Keratinocyte (primary cell): ENCODE measurements at regions not wholly inside any gene's neighbourhood (a gene's known extent, or its start where the extent isn't known, plus 50 kb on each side); places are given as distances from the start of the nearest gene placed in this dataset.

Experiments
- DNase-seq: peaks from one replicate; pipeline ENCODE4 v3.0.0-alpha.2; 2011; ENCODE audit warnings: low read depth, missing footprints, low spot score
- FAIRE-seq: peaks from 2 replicates; lab custom pipeline; 2011; peaks lifted over from hg19 to GRCh38; lab: Jason Lieb, UNC
- H2AFZ ChIP-seq: 2 replicates; pipeline ENCODE4 v1.6.0; 2012; ENCODE audit warnings: low read length, control low read depth, inconsistent platforms; ENCODE audit not compliant: control insufficient read depth
- H3K27ac ChIP-seq: 2 replicates; pipeline ENCODE4 v1.5.1; 2011; ENCODE audit warnings: low read length; ENCODE audit not compliant: control insufficient read depth, insufficient read depth
- H3K27me3 ChIP-seq: 3 replicates; pipeline ENCODE4 v1.6.0; 2011; ENCODE audit warnings: low read length; ENCODE audit not compliant: control insufficient read depth, insufficient read depth; ENCODE audit errors: extremely low read depth
- H3K36me3 ChIP-seq, 2 experiments: 2 replicates in 1 of 2; 3 replicates in 1 of 2; pipeline ENCODE4 v1.5.1; 2011; ENCODE audit warnings: low read length in 2 of 2, mild to moderate bottlenecking in 1 of 2; ENCODE audit not compliant: control insufficient read depth in 2 of 2, insufficient read depth in 2 of 2; ENCODE audit errors: extremely low read depth in 1 of 2
- H3K4me1 ChIP-seq: 3 replicates; pipeline ENCODE4 v1.5.1; 2011; ENCODE audit warnings: low read length; ENCODE audit not compliant: control insufficient read depth, insufficient read depth; ENCODE audit errors: extremely low read depth
- H3K4me2 ChIP-seq: 3 replicates; pipeline ENCODE4 v1.6.0; 2011; ENCODE audit warnings: low read depth, low read length; ENCODE audit not compliant: control insufficient read depth, insufficient read depth; ENCODE audit errors: extremely low read depth
- H3K4me3 ChIP-seq, 3 experiments: fragments of 200-600 bp in 1 of 3; sonication (generic) in 1 of 3; 2 replicates in 2 of 3; 3 replicates in 1 of 3; pipeline ENCODE4 v1.5.1; 2011 to 2016; ENCODE audit warnings: low read length in 3 of 3, mild to moderate bottlenecking in 3 of 3, control low read depth in 2 of 3, inconsistent platforms in 1 of 3, low read depth in 1 of 3, mixed read lengths in 1 of 3, mixed run types in 1 of 3, moderate library complexity in 1 of 3; ENCODE audit not compliant: control insufficient read depth in 2 of 3, insufficient read depth in 2 of 3; ENCODE audit errors: extremely low read depth in 1 of 3
- H3K79me2 ChIP-seq: 2 replicates; pipeline ENCODE4 v1.6.0; 2012; ENCODE audit warnings: low read length; ENCODE audit not compliant: control insufficient read depth, insufficient read depth
- H3K9ac ChIP-seq: 3 replicates; pipeline ENCODE4 v1.6.0; 2011; ENCODE audit warnings: low read length; ENCODE audit not compliant: control insufficient read depth, insufficient read depth; ENCODE audit errors: extremely low read depth
- H3K9me1 ChIP-seq: 3 replicates; pipeline ENCODE4 v1.6.0; 2011; ENCODE audit warnings: low read length; ENCODE audit not compliant: control insufficient read depth, insufficient read depth; ENCODE audit errors: extremely low read depth
- H3K9me3 ChIP-seq: 2 replicates; pipeline ENCODE4 v1.5.1; 2012; ENCODE audit warnings: low read depth, low read length; ENCODE audit not compliant: control insufficient read depth
- H4K20me1 ChIP-seq: 3 replicates; pipeline ENCODE4 v1.6.0; 2011; ENCODE audit warnings: low read length; ENCODE audit not compliant: control insufficient read depth, insufficient read depth; ENCODE audit errors: extremely low read depth
- EZH2 ChIP-seq: IDR thresholded peaks from one replicate; pipeline ENCODE4 v1.6.1; 2012; ENCODE audit warnings: inconsistent platforms, mild to moderate bottlenecking, low read length, moderate library complexity
- dilution Hi-C: fragments of 300-500 bp; cut with MboI; formaldehyde crosslinking; loops from one replicate; pipeline ENCODE4 v1.7.0; 2020; ENCODE audit warnings: low sequenced_read_pairs; ENCODE audit not compliant: extremely low pct_ligation_motif_present
- TF ChIP-seq, protein P1 (sequence below), 3 experiments: IDR thresholded peaks in 1 of 3; conservative IDR thresholded peaks in 1 of 3; optimal IDR thresholded peaks in 1 of 3; 2 replicates in 2 of 3; 3 replicates in 1 of 3; pipeline versions ENCODE3 to v1.5.1; 2011; ENCODE audit warnings: low read length in 3 of 3, mild to moderate bottlenecking in 3 of 3, moderate library complexity in 2 of 3, control low read depth in 1 of 3, inconsistent platforms in 1 of 3; ENCODE audit not compliant: insufficient read depth in 2 of 3; ENCODE audit errors: extremely low read depth in 1 of 3

GRCh38 chr2:3899536-3900155 lies 196.3 kb downstream of the DCDC2C start:
- no peaks in the 10 kb centered on the region for H3K9me3 ChIP-seq
- H3K4me2 ChIP-seq, result no peak overlapping the region
- dilution Hi-C loops, result no loop called here
- TF ChIP-seq EZH2, result no peak
- TF ChIP-seq, protein P1, sequence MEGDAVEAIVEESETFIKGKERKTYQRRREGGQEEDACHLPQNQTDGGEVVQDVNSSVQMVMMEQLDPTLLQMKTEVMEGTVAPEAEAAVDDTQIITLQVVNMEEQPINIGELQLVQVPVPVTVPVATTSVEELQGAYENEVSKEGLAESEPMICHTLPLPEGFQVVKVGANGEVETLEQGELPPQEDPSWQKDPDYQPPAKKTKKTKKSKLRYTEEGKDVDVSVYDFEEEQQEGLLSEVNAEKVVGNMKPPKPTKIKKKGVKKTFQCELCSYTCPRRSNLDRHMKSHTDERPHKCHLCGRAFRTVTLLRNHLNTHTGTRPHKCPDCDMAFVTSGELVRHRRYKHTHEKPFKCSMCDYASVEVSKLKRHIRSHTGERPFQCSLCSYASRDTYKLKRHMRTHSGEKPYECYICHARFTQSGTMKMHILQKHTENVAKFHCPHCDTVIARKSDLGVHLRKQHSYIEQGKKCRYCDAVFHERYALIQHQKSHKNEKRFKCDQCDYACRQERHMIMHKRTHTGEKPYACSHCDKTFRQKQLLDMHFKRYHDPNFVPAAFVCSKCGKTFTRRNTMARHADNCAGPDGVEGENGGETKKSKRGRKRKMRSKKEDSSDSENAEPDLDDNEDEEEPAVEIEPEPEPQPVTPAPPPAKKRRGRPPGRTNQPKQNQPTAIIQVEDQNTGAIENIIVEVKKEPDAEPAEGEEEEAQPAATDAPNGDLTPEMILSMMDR (optimal IDR thresholded peaks at IDR 0.05 in 1 of 3, IDR thresholded peaks at IDR 0.05 in 1 of 3, conservative IDR thresholded peaks at IDR 0.05 in 1 of 3; ENCODE audit: extremely low read depth in 1 of 3, insufficient read depth in 2 of 3, low read length in 3 of 3), result no peak
- no peaks in the 10 kb centered on the region for H3K36me3 ChIP-seq
- no peaks in the 10 kb centered on the region for H3K9me1 ChIP-seq
- no peak overlapping the region for H2AFZ ChIP-seq
- no peaks in the 10 kb centered on the region for H3K79me2 ChIP-seq
- DNase-seq (no peak), FAIRE-seq (no peak)
- H3K4me3 ChIP-seq, result no peak overlapping the region
- no peak overlapping the region for H3K9ac ChIP-seq
- H3K27me3 ChIP-seq, result no peaks in the 10 kb centered on the region
- no peak overlapping the region for H3K27ac ChIP-seq
- no peaks in the 10 kb centered on the region for H4K20me1 ChIP-seq
- H3K4me1 ChIP-seq, result no peaks in the 10 kb centered on the region

GRCh38 chr2:3902131-3902530 lies 198.8 kb downstream of the DCDC2C start:
- Histone ChIP-seq H3K27me3 (no peaks in the 10 kb centered on the region), H3K4me2 (no peak overlapping the region), H3K36me3 (no peaks in the 10 kb centered on the region), H3K4me3 (no peak overlapping the region), H3K9ac (no peak overlapping the region), H3K9me1 (no peaks in the 10 kb centered on the region), H2AFZ (no peak overlapping the region), H3K27ac (no peak overlapping the region), H3K4me1 (no peaks in the 10 kb centered on the region), H4K20me1 (no peaks in the 10 kb centered on the region), H3K79me2 (no peaks in the 10 kb centered on the region), H3K9me3 (no peaks in the 10 kb centered on the region)
- FAIRE-seq (no peak), DNase-seq (no peak)
- TF ChIP-seq, protein P1 (optimal IDR thresholded peaks at IDR 0.05 in 1 of 3, IDR thresholded peaks at IDR 0.05 in 1 of 3, conservative IDR thresholded peaks at IDR 0.05 in 1 of 3; ENCODE audit: extremely low read depth in 1 of 3, insufficient read depth in 2 of 3, low read length in 3 of 3), result no peak
- no peak for TF ChIP-seq EZH2
- dilution Hi-C loops, result no loop called here
